Astrocyte of the cerebellum (primary cell): ENCODE measurements at regions not wholly inside any gene's neighbourhood (a gene's known extent, or its start where the extent isn't known, plus 50 kb on each side); places are given as distances from the start of the nearest gene placed in this dataset.

Experiments used
- DNase-seq: peaks from one replicate; pipeline ENCODE4 v3.0.0-alpha.2; 2011; ENCODE audit warnings: low read depth
- H3K4me3 ChIP-seq: 2 replicates; pipeline ENCODE4 v1.5.1; 2011; ENCODE audit warnings: mild to moderate bottlenecking, low read depth, low read length, moderate library complexity
- in situ Hi-C: cut with HindIII; loops from 2 replicates; pipeline ENCODE4 v1.10.0; 2017; ENCODE audit warnings: low sequenced_read_pairs
- TF ChIP-seq, protein P1 (sequence below): IDR thresholded peaks from 2 replicates; pipeline ENCODE4 v1.5.1; 2012; ENCODE audit warnings: low read length, low read depth, moderate library complexity, mild to moderate bottlenecking; ENCODE audit errors: missing control alignments

GRCh38 chr11:103661185-103661584 is 375.3 kb upstream of the DDI1 start:
- TF ChIP-seq, protein P1, sequence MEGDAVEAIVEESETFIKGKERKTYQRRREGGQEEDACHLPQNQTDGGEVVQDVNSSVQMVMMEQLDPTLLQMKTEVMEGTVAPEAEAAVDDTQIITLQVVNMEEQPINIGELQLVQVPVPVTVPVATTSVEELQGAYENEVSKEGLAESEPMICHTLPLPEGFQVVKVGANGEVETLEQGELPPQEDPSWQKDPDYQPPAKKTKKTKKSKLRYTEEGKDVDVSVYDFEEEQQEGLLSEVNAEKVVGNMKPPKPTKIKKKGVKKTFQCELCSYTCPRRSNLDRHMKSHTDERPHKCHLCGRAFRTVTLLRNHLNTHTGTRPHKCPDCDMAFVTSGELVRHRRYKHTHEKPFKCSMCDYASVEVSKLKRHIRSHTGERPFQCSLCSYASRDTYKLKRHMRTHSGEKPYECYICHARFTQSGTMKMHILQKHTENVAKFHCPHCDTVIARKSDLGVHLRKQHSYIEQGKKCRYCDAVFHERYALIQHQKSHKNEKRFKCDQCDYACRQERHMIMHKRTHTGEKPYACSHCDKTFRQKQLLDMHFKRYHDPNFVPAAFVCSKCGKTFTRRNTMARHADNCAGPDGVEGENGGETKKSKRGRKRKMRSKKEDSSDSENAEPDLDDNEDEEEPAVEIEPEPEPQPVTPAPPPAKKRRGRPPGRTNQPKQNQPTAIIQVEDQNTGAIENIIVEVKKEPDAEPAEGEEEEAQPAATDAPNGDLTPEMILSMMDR, result no peak
- H3K4me3 ChIP-seq, result no peak overlapping the region
- in situ Hi-C loops, result no loop called here
- DNase-seq, result no peak

DNA sequence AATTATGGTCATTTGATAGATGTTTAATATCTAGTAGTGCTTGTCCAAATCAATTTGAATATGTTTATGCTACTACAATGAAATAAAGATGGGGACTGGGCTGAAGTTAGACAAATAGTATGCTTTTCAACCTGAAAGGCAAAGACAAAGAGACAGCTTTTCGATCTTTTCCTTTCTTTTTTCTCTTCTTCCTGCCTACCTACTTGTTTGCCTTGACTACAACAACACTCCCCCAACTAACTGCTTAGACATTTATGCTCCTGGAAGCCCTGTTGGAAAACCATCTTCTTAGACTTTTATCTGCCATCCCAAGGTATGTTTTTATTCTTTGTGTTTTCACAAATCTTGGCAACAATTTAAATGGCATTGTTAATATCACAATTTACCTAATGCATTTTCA is 374.4 kb upstream of the DDI1 start:
- in situ Hi-C loops, result no loop called here
- no peak for DNase-seq
- TF ChIP-seq, protein P1, result no peak
- H3K4me3 ChIP-seq, result no peak overlapping the region

GRCh38 chr11:103662880-103663279 is 373.6 kb upstream of the DDI1 start:
- no peak for DNase-seq
- no peak overlapping the region for H3K4me3 ChIP-seq
- TF ChIP-seq, protein P1, result no peak
- in situ Hi-C loops, result no loop called here

GRCh38 chr11:103668859-103669258 is 367.6 kb upstream of the DDI1 start:
- no peak for DNase-seq
- TF ChIP-seq, protein P1, result no peak
- in situ Hi-C loops, result no loop called here
- H3K4me3 ChIP-seq, result no peak overlapping the region

- TF ChIP-seq, protein P1, result peak; percentile 8
- no peak for DNase-seq
- no peak overlapping the region for H3K4me3 ChIP-seq
- in situ Hi-C loops, result no loop called here
These were observed 365.2 kb upstream of the DDI1 start for GRCh38 chr11:103671143-103671651.

DNA sequence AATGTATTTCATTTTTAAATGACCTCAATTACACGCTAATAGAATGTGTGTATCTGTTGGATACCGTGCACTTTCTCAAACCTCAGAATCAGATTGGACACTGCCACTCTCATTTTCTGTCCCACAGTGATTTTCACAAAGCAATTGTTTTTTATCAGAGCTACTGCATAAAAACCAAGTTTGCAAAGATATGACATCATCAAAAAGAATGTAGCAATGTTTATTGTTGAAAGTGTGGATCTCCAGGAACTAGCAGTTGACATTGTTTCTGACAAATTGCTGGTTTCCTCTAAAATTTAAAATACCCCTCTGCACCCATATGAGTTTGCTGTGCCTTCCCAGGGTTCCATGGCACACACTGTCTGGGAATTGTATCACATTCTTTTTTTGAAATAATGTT is 362.7 kb upstream of the DDI1 start:
- in situ Hi-C loops, result no loop called here
- TF ChIP-seq, protein P1, result no peak
- H3K4me3 ChIP-seq, result no peak overlapping the region

GRCh38 chr11:103676413-103676812 is 360.0 kb upstream of the DDI1 start:
- DNase-seq, result no peak
- in situ Hi-C loops, result no loop called here
- TF ChIP-seq, protein P1, result no peak
- no peak overlapping the region for H3K4me3 ChIP-seq

More for the DNA sequence above, 362.7 kb upstream of the DDI1 start:
- DNase-seq, result no peak
